ENCODE measurements at regions not wholly inside any gene's neighbourhood (a gene's known extent, or its start where the extent isn't known, plus 50 kb on each side); places are given as distances from the start of the nearest gene placed in this dataset.

DNA sequence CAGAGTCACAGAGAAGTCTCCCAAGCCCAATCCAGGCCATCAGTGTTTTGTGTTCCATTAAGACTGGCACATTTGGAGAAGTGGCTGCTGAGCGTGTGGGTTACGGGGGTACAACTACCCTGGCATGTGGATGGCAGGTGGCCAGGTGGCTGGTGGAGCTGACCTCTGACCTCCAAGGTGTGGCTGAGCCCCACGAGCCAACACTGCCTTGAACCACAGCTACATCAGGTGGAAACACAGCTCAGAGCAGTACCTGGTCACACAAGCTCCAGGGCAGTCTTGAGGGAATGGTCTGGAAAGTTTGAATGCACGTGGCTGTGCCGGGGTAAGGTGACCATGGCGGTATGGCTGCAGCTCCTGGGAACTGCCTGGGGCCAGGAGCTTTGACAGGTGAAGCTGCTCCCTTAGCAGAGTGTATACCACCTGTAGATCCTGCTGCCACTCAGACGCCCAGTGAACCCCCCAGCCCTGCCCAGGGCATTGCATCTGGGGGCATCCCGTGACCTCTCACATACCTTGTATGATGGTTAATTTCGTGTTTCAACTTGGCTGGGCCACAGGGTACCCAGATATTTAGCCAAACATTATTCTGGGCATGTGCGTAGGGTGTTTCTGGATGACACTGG lies 207.9 kb downstream of the GADD45G start:
- H3K27me3 Mint-ChIP-seq (ENCODE audit: insufficient read depth, unreplicated experiment), result no peaks in the 10 kb centered on the region
- no peak for DNase-seq
- intact Hi-C loops (cut with micrococcal nuclease; ENCODE audit: unreplicated experiment), result no loop called here
- Histone ChIP-seq H3K9me3 (no peaks in the 10 kb centered on the region), H3K27me3 (replicated peaks; ENCODE audit: control insufficient read depth, insufficient read depth, low read length) (no peaks in the 10 kb centered on the region), H3K4me3 (ENCODE audit: low read depth, low read length) (no peak overlapping the region), H3K4me1 (no peaks in the 10 kb centered on the region), H3K36me3 (ENCODE audit: control insufficient read depth, insufficient read depth, low read length) (no peaks in the 10 kb centered on the region)
- no TSS peak for BruUV-seq (replicated peaks)
- POLR2A ChIA-PET, result no interaction called here
- no peaks in the 10 kb centered on the region for H3K4me1 Mint-ChIP-seq (ENCODE audit: low read depth, unreplicated experiment)
- no peaks in the 10 kb centered on the region for H3K36me3 Mint-ChIP-seq (ENCODE audit: insufficient read depth, unreplicated experiment)
- no peak overlapping the region for H3K4me3 Mint-ChIP-seq (ENCODE audit: unreplicated experiment)
- H3K27ac Mint-ChIP-seq (ENCODE audit: unreplicated experiment), result no peak overlapping the region
- CTCF ChIA-PET, result no interaction called here
- no peaks in the 10 kb centered on the region for H3K9me3 Mint-ChIP-seq (ENCODE audit: unreplicated experiment)
- TF ChIP-seq CTCF (IDR thresholded peaks at IDR 0.05; ENCODE audit: insufficient read depth in 1 of 2, low read depth in 1 of 2, low read length in 1 of 2, severe bottlenecking in 1 of 2, unreplicated experiment in 1 of 2), result no peak

DNA sequence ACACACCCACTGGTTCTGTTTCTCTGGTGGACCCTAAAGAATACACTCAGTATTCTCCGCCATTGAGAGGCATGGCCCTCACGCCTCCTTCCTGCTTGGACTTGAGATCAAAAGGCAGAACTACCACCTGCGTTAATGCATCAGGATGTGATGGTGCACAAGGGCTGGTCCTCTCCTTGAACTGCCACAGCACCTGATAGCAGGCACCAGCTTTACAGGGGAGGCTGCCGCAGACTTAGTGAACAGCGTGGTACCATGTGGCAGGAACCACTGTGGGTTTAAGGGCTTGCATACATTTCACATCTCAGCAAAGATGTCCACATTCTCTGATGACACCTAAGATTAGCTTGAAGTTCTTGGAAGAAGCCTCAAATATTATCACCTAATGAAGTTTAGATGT lies 208.7 kb downstream of the GADD45G start:
- H3K36me3 Mint-ChIP-seq (ENCODE audit: insufficient read depth, unreplicated experiment), result no peaks in the 10 kb centered on the region
- no peak for DNase-seq
- Histone ChIP-seq H3K4me1 (no peaks in the 10 kb centered on the region), H3K27me3 (replicated peaks; ENCODE audit: control insufficient read depth, insufficient read depth, low read length) (no peaks in the 10 kb centered on the region), H3K9me3 (no peaks in the 10 kb centered on the region), H3K36me3 (ENCODE audit: control insufficient read depth, insufficient read depth, low read length) (no peaks in the 10 kb centered on the region), H3K4me3 (ENCODE audit: low read depth, low read length) (no peak overlapping the region)
- POLR2A ChIA-PET, result no interaction called here
- TF ChIP-seq CTCF (IDR thresholded peaks at IDR 0.05; ENCODE audit: insufficient read depth in 1 of 2, low read depth in 1 of 2, low read length in 1 of 2, severe bottlenecking in 1 of 2, unreplicated experiment in 1 of 2), result no peak
- H3K4me1 Mint-ChIP-seq (ENCODE audit: low read depth, unreplicated experiment), result no peaks in the 10 kb centered on the region
- no TSS peak for BruUV-seq (replicated peaks)
- H3K9me3 Mint-ChIP-seq (ENCODE audit: unreplicated experiment), result no peaks in the 10 kb centered on the region
- H3K4me3 Mint-ChIP-seq (ENCODE audit: unreplicated experiment), result no peak overlapping the region
- no peak overlapping the region for H3K27ac Mint-ChIP-seq (ENCODE audit: unreplicated experiment)
- no peaks in the 10 kb centered on the region for H3K27me3 Mint-ChIP-seq (ENCODE audit: insufficient read depth, unreplicated experiment)
- intact Hi-C loops (cut with micrococcal nuclease; ENCODE audit: unreplicated experiment), result no loop called here
- CTCF ChIA-PET, result interaction anchor here (0.6 kb wide), 1 partner anchor 235 kb away, joined by 3 read pairs; no protein-coding TSS in a partner anchor

DNA sequence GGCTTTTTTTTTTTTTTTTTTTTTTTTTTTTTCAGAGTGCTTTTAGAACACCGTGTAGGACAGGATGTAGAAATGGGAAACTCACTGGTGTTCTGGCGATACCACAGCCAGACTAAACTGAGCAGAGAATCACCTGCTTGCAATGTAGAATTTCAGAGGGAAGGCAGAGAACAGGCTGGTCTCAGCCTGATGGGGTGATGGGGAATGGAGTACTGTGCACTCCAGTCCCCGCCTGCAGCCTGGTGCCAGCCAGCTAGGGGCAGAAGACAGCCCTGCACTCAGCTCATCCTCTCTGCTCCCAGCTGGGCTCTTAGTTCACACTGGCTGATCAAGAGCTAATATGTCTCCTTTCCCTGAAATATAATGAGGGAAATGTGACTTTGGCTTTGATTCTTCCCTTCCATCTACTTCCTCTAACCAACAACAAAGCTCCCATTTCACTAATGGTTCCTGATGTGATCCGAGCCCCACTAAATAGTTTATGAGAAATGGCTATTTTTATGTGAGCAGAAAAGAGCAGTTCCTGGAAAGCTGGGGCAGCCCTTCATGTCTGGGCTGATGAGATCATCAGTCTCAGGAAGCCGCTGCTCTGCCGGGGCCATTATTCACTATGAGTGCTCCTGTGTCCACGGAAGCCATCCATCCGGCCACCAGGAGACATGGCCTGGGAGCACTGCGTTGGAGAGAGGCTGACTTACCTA lies 209.7 kb downstream of the GADD45G start:
- BruUV-seq (replicated peaks), result no TSS peak
- H3K4me1 ChIP-seq, result no peaks in the 10 kb centered on the region
- ChIA-PET POLR2A (no interaction called here), CTCF (interaction anchor here (0.6 kb wide), 1 partner anchor 234 kb away, joined by 3 read pairs; no protein-coding TSS in a partner anchor)
- H3K4me3 ChIP-seq (ENCODE audit: low read depth, low read length), result no peak overlapping the region
- no peak for TF ChIP-seq CTCF (IDR thresholded peaks at IDR 0.05; ENCODE audit: insufficient read depth in 1 of 2, low read depth in 1 of 2, low read length in 1 of 2, severe bottlenecking in 1 of 2, unreplicated experiment in 1 of 2)
- no peaks in the 10 kb centered on the region for H3K36me3 ChIP-seq (ENCODE audit: control insufficient read depth, insufficient read depth, low read length)
- no peaks in the 10 kb centered on the region for H3K36me3 Mint-ChIP-seq (ENCODE audit: insufficient read depth, unreplicated experiment)
- no peaks in the 10 kb centered on the region for H3K9me3 ChIP-seq
- no peak overlapping the region for H3K4me3 Mint-ChIP-seq (ENCODE audit: unreplicated experiment)
- H3K4me1 Mint-ChIP-seq (ENCODE audit: low read depth, unreplicated experiment), result no peaks in the 10 kb centered on the region
- no peak for DNase-seq
- no peaks in the 10 kb centered on the region for H3K27me3 ChIP-seq (replicated peaks; ENCODE audit: control insufficient read depth, insufficient read depth, low read length)
- intact Hi-C loops (cut with micrococcal nuclease; ENCODE audit: unreplicated experiment), result no loop called here
- no peaks in the 10 kb centered on the region for H3K27me3 Mint-ChIP-seq (ENCODE audit: insufficient read depth, unreplicated experiment)
- H3K27ac Mint-ChIP-seq (ENCODE audit: unreplicated experiment), result no peak overlapping the region
- H3K9me3 Mint-ChIP-seq (ENCODE audit: unreplicated experiment), result no peaks in the 10 kb centered on the region

Measured in Caco-2 (cell line).